Hepatocyte (in vitro differentiated cells): ENCODE measurements at regions not wholly inside any gene's neighbourhood (a gene's known extent, or its start where the extent isn't known, plus 50 kb on each side); places are given as distances from the start of the nearest gene placed in this dataset.

Experiments
- EZH2 ChIP-seq: fragments of 200-600 bp; sonication (generic); IDR thresholded peaks from 2 replicates; pipeline ENCODE4 v1.6.1; 2016; ENCODE audit warnings: antibody characterized with exemption, mild to moderate bottlenecking, borderline replicate concordance
- EZH2phosphoT487 ChIP-seq: fragments of 200-600 bp; sonication (generic); IDR thresholded peaks from one replicate; pipeline ENCODE4 v1.6.1; 2018; ENCODE audit warnings: antibody characterized with exemption, mild to moderate bottlenecking, low read depth, moderate library complexity; ENCODE audit not compliant: unreplicated experiment, severe bottlenecking
- TF ChIP-seq, protein P1 (sequence below): fragments of 200-600 bp; sonication (generic); IDR thresholded peaks from 2 replicates; pipeline ENCODE4 v1.5.1; 2016; ENCODE audit warnings: antibody characterized with exemption, mild to moderate bottlenecking; ENCODE audit not compliant: poor library complexity

DNA sequence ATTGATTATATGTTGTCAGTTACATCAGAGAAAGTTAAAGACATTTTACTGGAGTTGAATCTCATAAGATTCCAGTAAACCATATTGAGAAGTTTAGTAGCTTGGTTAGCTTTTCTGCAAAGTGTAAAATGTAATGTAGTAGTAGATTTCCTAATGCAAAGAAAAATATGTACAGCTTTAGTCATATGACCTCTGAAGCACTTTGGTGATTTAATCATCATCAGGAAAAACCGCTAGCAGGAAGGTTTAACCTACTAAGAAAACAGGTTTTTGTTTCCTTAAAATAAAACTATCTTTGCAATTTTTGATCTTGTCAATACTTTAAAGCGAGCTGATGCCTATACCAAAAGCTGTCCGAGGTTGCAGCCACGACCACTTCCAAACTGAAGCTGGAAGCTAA is 364.6 kb upstream of the ZNF385D start:
- TF ChIP-seq EZH2 = no peak
- TF ChIP-seq, protein P1, sequence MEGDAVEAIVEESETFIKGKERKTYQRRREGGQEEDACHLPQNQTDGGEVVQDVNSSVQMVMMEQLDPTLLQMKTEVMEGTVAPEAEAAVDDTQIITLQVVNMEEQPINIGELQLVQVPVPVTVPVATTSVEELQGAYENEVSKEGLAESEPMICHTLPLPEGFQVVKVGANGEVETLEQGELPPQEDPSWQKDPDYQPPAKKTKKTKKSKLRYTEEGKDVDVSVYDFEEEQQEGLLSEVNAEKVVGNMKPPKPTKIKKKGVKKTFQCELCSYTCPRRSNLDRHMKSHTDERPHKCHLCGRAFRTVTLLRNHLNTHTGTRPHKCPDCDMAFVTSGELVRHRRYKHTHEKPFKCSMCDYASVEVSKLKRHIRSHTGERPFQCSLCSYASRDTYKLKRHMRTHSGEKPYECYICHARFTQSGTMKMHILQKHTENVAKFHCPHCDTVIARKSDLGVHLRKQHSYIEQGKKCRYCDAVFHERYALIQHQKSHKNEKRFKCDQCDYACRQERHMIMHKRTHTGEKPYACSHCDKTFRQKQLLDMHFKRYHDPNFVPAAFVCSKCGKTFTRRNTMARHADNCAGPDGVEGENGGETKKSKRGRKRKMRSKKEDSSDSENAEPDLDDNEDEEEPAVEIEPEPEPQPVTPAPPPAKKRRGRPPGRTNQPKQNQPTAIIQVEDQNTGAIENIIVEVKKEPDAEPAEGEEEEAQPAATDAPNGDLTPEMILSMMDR = no peak
- TF ChIP-seq EZH2phosphoT487 = no peak
